HG03520 (cell line): ENCODE measurements at regions not wholly inside any gene's neighbourhood (a gene's known extent, or its start where the extent isn't known, plus 50 kb on each side); places are given as distances from the start of the nearest gene placed in this dataset.
"Not testable (repeated sequence)": the region's sequence is repeated elsewhere in the genome, so short reads cannot be mapped to it uniquely, and the experiment has no call there.

Source experiments
- ATAC-seq: cut with Tn5 transposase; IDR thresholded peaks from one replicate; pipeline ENCODE4 v1.9.1; 2021; ENCODE audit warnings: mild to moderate bottlenecking, moderate library complexity; ENCODE audit not compliant: unreplicated experiment

DNA sequence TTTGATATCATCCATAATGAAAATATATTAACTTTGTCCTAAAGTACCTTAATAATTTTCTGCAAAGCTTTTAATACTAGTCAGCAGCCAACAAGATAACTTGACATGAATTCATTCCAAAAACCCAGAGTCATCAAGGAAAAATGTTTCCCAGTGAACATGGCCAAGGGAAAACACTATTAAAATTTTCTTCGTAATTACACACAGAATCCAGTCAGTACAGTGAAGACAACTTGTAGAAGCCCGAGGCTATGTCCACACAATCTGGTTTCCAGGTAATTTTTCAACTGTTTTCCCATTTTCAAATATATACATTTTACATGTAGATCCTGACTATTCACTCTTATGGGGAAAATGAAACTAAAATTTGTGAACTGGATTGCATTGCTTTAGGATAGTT lies 600.9 kb downstream of the CDH8 start:
- ATAC-seq = no peak

GRCh38 chr16:61432421-61432820 lies 603.8 kb downstream of the CDH8 start:
- ATAC-seq = no peak

GRCh38 chr16:61421111-61421510 lies 615.1 kb downstream of the CDH8 start:
- ATAC-seq = no peak

DNA sequence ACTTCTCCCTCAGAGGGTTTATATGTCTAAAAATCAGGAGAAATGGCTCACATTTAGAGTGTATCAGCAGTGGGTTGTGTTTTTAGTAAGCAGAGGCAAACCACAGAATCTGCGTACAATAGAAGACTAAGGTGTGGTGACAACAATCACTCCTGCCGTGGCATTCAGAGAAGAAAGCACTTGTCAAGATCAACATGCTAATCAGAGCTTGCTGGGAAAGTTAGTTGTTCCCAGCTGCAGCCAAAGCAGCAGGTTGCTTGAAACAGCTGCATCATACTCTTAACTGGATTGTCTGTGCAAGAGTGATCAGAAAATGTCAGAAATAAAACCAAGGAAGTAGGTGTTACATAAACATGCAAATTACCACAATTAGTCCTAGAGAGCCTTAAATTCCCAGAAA lies 616.4 kb downstream of the CDH8 start:
- no peak for ATAC-seq

DNA sequence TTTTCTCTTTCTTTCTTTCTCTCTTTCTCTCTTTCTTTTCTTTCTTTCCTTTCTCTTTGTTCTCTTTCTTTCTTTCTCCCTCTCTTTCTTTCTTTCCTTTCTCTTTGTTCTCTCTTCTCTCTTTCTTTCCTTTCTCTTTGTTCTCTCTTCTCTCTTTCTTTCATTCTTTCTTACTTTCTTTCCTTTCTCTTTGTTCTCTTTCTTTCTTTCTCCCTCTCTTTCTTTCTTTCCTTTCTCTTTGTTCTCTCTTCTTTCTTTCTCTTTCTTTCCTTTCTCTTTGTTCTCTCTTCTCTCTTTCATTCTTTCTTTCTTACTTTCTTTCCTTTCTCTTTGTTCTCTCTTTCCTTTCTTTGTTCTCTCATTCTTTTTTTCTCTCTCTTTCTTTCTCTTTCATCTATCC lies 617.4 kb downstream of the CDH8 start:
- not testable (repeated sequence) for ATAC-seq

DNA sequence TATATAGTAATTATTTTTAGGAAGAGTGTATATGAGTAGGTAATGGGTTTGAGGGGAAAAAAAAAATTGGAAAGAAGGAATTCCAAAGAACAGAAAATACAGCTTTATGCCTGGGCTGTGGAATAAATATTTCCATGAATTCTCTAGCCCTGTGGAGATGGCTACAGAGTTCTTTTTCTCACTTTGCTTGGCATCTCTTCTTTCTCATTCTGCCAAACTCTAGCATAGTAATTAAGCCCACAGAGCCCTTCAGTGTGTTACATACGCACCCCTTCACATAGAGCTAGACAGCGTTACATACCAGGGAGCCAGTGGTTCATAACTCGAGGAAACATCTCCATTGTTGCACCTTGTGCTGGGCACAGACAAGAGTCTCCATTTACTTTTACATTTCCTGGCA lies 621.1 kb downstream of the CDH8 start:
- ATAC-seq = no peak

DNA sequence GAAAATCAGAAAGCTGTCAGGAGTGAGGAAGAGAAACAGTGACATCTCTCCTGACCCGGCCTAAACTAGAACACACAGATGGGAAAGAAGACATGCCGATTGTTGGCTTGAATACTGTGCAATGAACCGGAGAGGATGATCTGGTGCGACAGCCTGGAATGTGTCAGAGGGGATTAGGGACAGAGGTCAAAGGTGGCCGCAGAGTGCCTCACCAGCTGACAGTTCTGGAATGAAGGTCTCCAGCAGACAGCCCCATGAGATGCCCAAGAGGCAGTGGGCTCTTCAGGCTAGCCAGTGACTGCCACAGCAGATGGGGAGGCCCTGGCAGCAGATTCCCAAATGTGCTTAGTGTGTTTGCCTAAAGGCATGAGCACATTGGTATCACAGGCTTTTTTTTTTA lies 623.2 kb downstream of the CDH8 start:
- ATAC-seq = no peak

DNA sequence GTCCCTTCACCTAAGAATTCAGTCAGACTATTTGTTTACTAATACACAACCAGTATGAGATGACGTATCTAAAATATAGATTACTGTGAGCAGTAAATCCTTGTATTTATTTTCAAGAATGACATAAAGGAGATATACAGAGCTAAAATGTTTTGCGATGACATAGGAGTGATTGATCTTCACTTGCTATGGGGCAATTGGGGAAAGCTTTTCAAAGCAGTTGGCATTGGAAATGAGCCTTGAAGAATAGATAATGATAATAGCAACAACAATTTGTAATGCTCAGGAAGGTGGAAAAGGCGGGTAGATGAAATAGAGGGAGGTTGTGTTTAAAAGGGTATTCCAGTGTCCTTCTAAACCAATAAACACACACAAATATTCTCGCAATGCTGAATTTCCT lies 623.7 kb downstream of the CDH8 start:
- ATAC-seq = no peak

DNA sequence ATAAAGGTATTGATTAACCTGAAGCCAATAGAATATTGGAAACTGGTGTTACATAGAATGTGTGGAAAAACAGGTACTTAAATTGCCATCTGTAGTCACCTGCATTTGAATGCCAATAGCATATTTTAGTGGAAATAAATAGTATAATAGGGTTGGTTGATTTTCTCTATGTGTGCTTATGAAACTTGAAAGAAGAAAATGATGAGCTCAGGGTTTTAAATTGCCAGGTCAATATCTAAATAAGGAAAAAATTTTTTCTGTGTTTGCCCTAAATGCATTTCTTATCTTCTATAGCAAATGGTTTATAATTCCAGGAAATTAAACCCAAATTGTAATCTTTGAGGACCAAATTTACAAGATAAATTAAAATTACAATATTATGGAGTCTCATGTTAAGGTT lies 626.6 kb downstream of the CDH8 start:
- ATAC-seq = no peak

DNA sequence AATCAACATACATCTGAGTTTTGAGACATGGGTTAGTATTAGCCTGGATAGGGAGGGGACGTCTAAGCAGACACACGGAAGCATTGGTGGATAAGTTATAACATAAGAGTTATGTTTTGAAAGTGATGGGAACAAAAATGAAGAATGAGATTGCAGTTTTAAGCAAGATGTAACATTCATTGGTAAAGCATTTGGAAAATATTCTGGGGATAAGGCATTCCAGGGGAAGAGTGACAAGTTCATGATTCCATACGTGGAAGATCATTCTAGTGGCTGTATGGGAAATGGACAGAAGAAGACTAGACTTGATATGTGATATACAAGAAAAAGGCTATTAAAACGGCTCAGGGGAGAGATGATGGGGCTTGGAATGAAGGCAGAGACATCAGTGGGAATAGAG lies 632.9 kb downstream of the CDH8 start:
- no peak for ATAC-seq

DNA sequence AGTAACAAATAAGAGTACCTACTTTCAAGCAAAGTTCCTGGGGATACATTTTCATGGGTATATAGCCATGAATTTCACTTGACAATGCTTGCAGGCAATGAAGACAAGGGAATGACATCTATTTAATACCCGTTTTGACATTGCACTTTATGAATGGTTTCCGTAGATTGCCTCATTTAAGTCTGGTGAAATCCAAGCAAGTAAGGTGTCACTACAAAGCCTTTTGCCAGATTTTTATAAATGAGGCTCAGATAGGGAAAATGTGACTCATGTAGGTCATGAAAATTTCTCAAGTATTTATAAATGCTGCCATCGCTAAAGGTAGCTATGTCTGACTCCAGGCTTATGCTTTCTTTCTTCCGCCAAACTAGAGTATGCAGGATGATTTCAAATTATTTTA lies 644.3 kb downstream of the CDH8 start:
- ATAC-seq = no peak

DNA sequence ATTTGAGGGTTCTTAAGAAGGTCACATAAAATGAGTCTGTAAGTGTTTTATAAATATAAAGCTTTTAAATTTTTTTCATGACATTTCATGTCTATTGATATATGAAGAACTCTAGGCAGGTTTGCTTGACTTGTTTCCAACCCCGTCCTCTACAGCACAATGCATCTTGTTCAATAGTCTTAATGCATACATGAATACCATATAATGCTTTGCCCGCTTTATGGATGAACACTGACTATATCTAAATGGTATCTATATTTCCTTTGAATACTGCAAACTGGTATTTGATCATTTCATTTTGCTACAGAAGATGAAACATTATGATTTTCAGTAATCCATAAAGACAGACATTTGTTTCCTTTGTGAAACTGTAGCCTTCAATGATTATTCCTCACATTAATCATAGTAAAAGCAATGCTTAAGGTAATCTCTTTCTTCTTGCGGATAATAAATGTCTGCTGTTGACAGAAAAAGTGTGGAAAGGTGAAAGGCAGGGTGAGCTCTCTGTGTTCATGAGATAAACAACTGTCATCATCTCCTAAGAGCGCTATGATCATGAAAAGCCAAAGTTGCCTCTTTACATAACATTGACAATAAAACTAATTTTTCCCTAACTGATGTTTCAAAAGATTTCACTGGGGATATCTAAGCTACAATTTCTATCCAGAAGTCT lies 645.1 kb downstream of the CDH8 start:
- no peak for ATAC-seq

- no peak for ATAC-seq
Measured at GRCh38 chr16:61385392-61386071, 650.7 kb downstream of the CDH8 start.

- ATAC-seq = no peak
Measured at GRCh38 chr16:61382435-61382834, 653.8 kb downstream of the CDH8 start.

DNA sequence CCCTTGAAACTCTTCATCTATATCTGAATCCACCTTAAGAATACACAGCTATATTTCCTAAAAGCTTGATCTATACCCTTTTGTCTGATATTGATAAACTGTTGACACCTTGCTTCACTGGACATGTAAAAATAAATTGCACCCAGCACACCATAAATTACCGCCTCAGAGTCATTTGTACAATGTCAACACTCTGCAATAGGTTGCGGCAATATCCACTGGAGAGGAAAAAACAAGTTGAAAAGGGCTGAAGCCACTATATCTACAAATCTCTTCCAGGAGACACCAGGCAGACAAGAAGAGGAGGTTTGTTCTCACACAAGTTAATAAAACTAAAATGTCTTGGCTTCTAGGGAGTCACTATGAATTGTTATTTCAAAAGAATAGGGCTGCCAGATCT lies 656.9 kb downstream of the CDH8 start:
- no peak for ATAC-seq

- ATAC-seq = no peak
Measured at GRCh38 chr16:61374071-61374470, 662.2 kb downstream of the CDH8 start.

GRCh38 chr16:61371881-61372280 lies 664.4 kb downstream of the CDH8 start:
- no peak for ATAC-seq

DNA sequence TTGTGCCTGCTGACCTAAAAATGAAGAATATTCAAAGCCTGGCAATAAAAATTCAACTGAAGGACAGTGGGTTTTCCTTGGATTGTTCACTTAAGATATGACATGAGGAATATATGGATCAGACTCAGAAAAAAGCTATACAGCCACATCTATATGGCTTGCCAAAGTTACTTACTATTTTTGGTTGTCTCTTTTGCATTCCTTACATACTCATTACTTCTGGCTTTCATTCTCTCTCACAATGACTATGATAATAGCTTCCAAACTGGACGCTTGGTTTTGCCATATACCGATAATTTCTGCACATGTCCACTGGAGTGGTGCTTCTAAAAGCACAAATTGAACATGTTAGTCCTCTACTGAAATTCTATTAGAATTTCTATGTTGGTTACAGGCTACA lies 664.9 kb downstream of the CDH8 start:
- ATAC-seq = no peak

DNA sequence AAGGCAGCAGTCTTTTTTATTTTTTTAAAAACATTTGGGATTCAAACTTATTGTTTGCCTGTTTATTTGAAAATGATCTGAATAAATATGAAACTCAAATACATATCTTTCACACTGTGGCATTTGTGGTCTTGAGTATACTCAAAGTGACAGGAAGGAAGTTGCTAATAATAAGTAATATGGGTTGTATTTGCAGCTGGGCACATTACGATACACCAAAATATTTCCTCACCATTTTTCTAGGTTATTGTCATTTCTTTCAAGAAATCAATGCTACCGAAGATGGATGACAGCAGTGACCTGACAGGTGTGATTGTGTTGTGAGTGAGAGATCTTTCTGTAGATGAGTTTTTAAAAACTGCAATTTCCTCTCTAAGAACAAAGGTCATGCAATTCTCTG lies 665.7 kb downstream of the CDH8 start:
- no peak for ATAC-seq

GRCh38 chr16:61366006-61366405 lies 670.2 kb downstream of the CDH8 start:
- ATAC-seq = no peak

DNA sequence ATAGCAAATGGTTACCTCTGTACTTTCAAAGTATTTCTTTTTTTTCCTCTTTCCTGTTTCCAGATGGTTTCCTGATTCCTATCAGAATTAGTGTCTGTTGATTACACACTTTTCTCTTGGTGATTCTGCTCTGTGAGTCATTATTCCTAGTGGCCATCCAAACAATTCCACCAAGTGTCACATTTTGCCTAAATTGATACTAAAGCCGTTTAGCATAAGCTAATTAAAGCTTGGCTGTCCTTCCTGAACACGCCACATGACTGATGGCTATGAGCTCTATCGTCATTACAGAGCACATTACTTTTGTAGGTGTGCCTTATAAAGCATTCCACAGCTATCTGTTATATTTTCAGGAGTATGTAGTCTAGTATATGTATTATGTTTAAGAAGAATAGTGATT lies 671.2 kb downstream of the CDH8 start:
- no peak for ATAC-seq

DNA sequence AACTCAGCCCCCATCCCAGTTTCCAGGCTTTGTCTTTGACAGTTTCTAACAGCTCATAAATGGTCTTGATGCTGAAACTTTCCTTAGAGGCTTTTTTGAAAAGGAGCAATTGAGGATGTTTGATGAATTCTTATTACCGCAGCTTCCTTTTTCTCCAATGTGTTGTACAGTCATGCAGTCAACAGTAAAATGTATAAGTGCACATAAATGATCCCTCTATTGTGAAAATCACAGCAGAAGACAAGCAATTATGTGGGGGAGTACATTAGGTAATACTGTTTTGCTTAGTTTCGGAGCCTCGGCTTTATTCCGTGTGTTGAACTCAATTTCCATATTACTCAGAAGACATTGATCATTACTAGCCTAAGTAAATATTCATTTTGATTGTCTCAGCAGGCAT lies 673.7 kb downstream of the CDH8 start:
- ATAC-seq = no peak

DNA sequence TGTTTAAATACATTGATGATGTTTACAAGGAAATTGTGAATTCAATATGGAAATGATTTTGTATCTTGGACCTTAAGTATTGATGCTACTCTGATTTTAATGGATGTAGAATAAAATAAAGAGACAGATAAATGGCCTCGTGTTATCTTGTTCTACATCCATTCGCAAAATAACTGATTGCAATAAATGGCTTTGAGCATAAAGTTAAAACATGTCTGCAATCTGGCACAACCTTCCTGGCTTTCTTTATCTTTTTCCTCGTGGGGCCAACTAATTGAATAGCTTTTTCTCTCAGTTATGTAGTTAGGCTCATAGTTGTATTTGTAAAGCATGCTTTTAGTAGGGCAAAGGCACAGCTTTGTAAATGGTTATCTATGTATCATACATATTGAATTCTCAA lies 691.4 kb downstream of the CDH8 start:
- no peak for ATAC-seq
